ENCODE measurements at regions not wholly inside any gene's neighbourhood (a gene's known extent, or its start where the extent isn't known, plus 50 kb on each side); places are given as distances from the start of the nearest gene placed in this dataset.

GRCh38 chr7:145957160-145957890 lies 159.3 kb upstream of the CNTNAP2 start:
- no peaks in the 10 kb centered on the region for H3K9me1 ChIP-seq (ENCODE audit: control insufficient read depth, extremely low read depth, insufficient read depth, low read length)
- no peaks in the 10 kb centered on the region for H3K79me2 ChIP-seq (ENCODE audit: control insufficient read depth, insufficient read depth, low read length)
- no peak overlapping the region for H3K4me2 ChIP-seq (ENCODE audit: control insufficient read depth, extremely low read depth, insufficient read depth, low read depth, low read length)
- H3K36me3 ChIP-seq (ENCODE audit: control insufficient read depth in 2 of 2, extremely low read depth in 1 of 2, insufficient read depth in 2 of 2, low read length in 2 of 2): no peaks in the 10 kb centered on the region
- no peak overlapping the region for H3K4me3 ChIP-seq (ENCODE audit: control insufficient read depth in 2 of 3, extremely low read depth in 1 of 3, insufficient read depth in 2 of 3, low read depth in 1 of 3, low read length in 3 of 3)
- no peaks in the 10 kb centered on the region for H3K27me3 ChIP-seq (ENCODE audit: control insufficient read depth, extremely low read depth, insufficient read depth, low read length)
- TF ChIP-seq EZH2 (IDR thresholded peaks at IDR 0.05; ENCODE audit: low read length): no peak
- TF ChIP-seq, protein P1, sequence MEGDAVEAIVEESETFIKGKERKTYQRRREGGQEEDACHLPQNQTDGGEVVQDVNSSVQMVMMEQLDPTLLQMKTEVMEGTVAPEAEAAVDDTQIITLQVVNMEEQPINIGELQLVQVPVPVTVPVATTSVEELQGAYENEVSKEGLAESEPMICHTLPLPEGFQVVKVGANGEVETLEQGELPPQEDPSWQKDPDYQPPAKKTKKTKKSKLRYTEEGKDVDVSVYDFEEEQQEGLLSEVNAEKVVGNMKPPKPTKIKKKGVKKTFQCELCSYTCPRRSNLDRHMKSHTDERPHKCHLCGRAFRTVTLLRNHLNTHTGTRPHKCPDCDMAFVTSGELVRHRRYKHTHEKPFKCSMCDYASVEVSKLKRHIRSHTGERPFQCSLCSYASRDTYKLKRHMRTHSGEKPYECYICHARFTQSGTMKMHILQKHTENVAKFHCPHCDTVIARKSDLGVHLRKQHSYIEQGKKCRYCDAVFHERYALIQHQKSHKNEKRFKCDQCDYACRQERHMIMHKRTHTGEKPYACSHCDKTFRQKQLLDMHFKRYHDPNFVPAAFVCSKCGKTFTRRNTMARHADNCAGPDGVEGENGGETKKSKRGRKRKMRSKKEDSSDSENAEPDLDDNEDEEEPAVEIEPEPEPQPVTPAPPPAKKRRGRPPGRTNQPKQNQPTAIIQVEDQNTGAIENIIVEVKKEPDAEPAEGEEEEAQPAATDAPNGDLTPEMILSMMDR (optimal IDR thresholded peaks at IDR 0.05 in 1 of 3, IDR thresholded peaks at IDR 0.05 in 1 of 3, conservative IDR thresholded peaks at IDR 0.05 in 1 of 3; ENCODE audit: extremely low read depth in 1 of 3, insufficient read depth in 2 of 3, low read length in 3 of 3): no peak
- dilution Hi-C loops (cut with MboI; ENCODE audit: extremely low pct_ligation_motif_present, low sequenced_read_pairs): no loop called here
- no peak overlapping the region for H3K27ac ChIP-seq (ENCODE audit: control insufficient read depth, insufficient read depth, low read length)
- no peak overlapping the region for H3K9ac ChIP-seq (ENCODE audit: control insufficient read depth, extremely low read depth, insufficient read depth, low read length)
- H2AFZ ChIP-seq (ENCODE audit: control insufficient read depth, low read length): no peak overlapping the region
- DNase-seq (ENCODE audit: low read depth, low spot score) (no peak), FAIRE-seq (no peak)
- H3K9me3 ChIP-seq (ENCODE audit: control insufficient read depth, low read depth, low read length): no peaks in the 10 kb centered on the region
- no peaks in the 10 kb centered on the region for H4K20me1 ChIP-seq (ENCODE audit: control insufficient read depth, extremely low read depth, insufficient read depth, low read length)
- H3K4me1 ChIP-seq (ENCODE audit: control insufficient read depth, extremely low read depth, insufficient read depth, low read length): no peaks in the 10 kb centered on the region

- H3K4me3 ChIP-seq (ENCODE audit: control insufficient read depth in 2 of 3, extremely low read depth in 1 of 3, insufficient read depth in 2 of 3, low read depth in 1 of 3, low read length in 3 of 3): no peak overlapping the region
- TF ChIP-seq, protein P1 (optimal IDR thresholded peaks at IDR 0.05 in 1 of 3, IDR thresholded peaks at IDR 0.05 in 1 of 3, conservative IDR thresholded peaks at IDR 0.05 in 1 of 3; ENCODE audit: extremely low read depth in 1 of 3, insufficient read depth in 2 of 3, low read length in 3 of 3): no peak
- TF ChIP-seq EZH2 (IDR thresholded peaks at IDR 0.05; ENCODE audit: low read length): no peak
- FAIRE-seq (no peak), DNase-seq (ENCODE audit: low read depth, low spot score) (no peak)
- H4K20me1 ChIP-seq (ENCODE audit: control insufficient read depth, extremely low read depth, insufficient read depth, low read length): no peaks in the 10 kb centered on the region
- no peak overlapping the region for H3K4me2 ChIP-seq (ENCODE audit: control insufficient read depth, extremely low read depth, insufficient read depth, low read depth, low read length)
- H3K27ac ChIP-seq (ENCODE audit: control insufficient read depth, insufficient read depth, low read length): no peak overlapping the region
- dilution Hi-C loops (cut with MboI; ENCODE audit: extremely low pct_ligation_motif_present, low sequenced_read_pairs): no loop called here
- H2AFZ ChIP-seq (ENCODE audit: control insufficient read depth, low read length): no peak overlapping the region
- H3K9me1 ChIP-seq (ENCODE audit: control insufficient read depth, extremely low read depth, insufficient read depth, low read length): no peaks in the 10 kb centered on the region
- H3K9ac ChIP-seq (ENCODE audit: control insufficient read depth, extremely low read depth, insufficient read depth, low read length): no peak overlapping the region
- no peaks in the 10 kb centered on the region for H3K27me3 ChIP-seq (ENCODE audit: control insufficient read depth, extremely low read depth, insufficient read depth, low read length)
- H3K4me1 ChIP-seq (ENCODE audit: control insufficient read depth, extremely low read depth, insufficient read depth, low read length): no peaks in the 10 kb centered on the region
- H3K9me3 ChIP-seq (ENCODE audit: control insufficient read depth, low read depth, low read length): no peaks in the 10 kb centered on the region
- no peaks in the 10 kb centered on the region for H3K79me2 ChIP-seq (ENCODE audit: control insufficient read depth, insufficient read depth, low read length)
- no peaks in the 10 kb centered on the region for H3K36me3 ChIP-seq (ENCODE audit: control insufficient read depth in 2 of 2, extremely low read depth in 1 of 2, insufficient read depth in 2 of 2, low read length in 2 of 2)
Measured at GRCh38 chr7:145951566-145951965, 165.0 kb upstream of the CNTNAP2 start.

All from keratinocyte (primary cell).